Naive thymus-derived CD4-positive, alpha-beta T cell (primary cell): ENCODE measurements at regions not wholly inside any gene's neighbourhood (a gene's known extent, or its start where the extent isn't known, plus 50 kb on each side); places are given as distances from the start of the nearest gene placed in this dataset.

Experiments used
- ATAC-seq: fragments of 150-1000 bp; cut with Tn5 transposase; 2 replicates; pipeline ENCODE4 v1.10.0; 2021; ENCODE audit warnings: mild to moderate bottlenecking, moderate library complexity
- CTCF ChIA-PET: fragments of 350-600 bp; sonication (Branson Sonifier 250); formaldehyde crosslinking; loops from one replicate; lab custom pipeline; 2021; ENCODE audit warnings: antibody characterized with exemption; lab: Charles Lee
- POLR2A ChIA-PET: fragments of 350-600 bp; sonication (Branson Sonifier 250); formaldehyde crosslinking; loops from one replicate; lab custom pipeline; 2021; ENCODE audit warnings: antibody characterized with exemption, inconsistent platforms; lab: Charles Lee
- DNase-seq, 9 donors: peaks; one replicate each; pipeline versions ENCODE4 v3.0.0 to v3.0.0-alpha.2; 2020 to 2022; ENCODE audit warnings: mixed read lengths in 1 of 9
- H3K27ac ChIP-seq: one replicate; pipeline ENCODE4 v1.7.0; 2013; ENCODE audit warnings: mild to moderate bottlenecking, low read depth, low read length, moderate library complexity
- H3K27me3 ChIP-seq, 2 donors: one replicate each; pipeline ENCODE4 v1.7.0; 2013; ENCODE audit warnings: low read length in 2 of 2, mild to moderate bottlenecking in 2 of 2, moderate library complexity in 2 of 2; ENCODE audit not compliant: control insufficient read depth in 2 of 2, insufficient read depth in 2 of 2
- H3K36me3 ChIP-seq, 3 experiments: 1 replicate in 2 of 3; 2 replicates in 1 of 3; pipeline ENCODE4 v1.7.0; 2013; ENCODE audit warnings: low read length in 3 of 3, mild to moderate bottlenecking in 3 of 3, moderate library complexity in 1 of 3; ENCODE audit not compliant: insufficient read depth in 3 of 3, control insufficient read depth in 2 of 3
- H3K4me1 ChIP-seq, 2 donors: one replicate each; pipeline ENCODE4 v1.7.0; 2013; ENCODE audit warnings: low read length in 2 of 2, mild to moderate bottlenecking in 2 of 2, moderate library complexity in 1 of 2; ENCODE audit not compliant: control insufficient read depth in 2 of 2, insufficient read depth in 2 of 2
- H3K4me3 ChIP-seq: 2 replicates; pipeline ENCODE4 v1.7.0; 2013; ENCODE audit warnings: mild to moderate bottlenecking, low read length
- H3K9me3 ChIP-seq, 3 experiments: 1 replicate in 2 of 3; 2 replicates in 1 of 3; pipeline ENCODE4 v1.7.0; 2013; ENCODE audit warnings: low read length in 3 of 3; ENCODE audit not compliant: control insufficient read depth in 2 of 3
- H3K27ac Mint-ChIP-seq, 9 donors: one replicate each; pipeline ENCODE4 v1.8.0; 2020 to 2022; ENCODE audit warnings: mixed read lengths in 9 of 9, mild to moderate bottlenecking in 8 of 9, moderate library complexity in 5 of 9, inconsistent platforms in 2 of 9
- H3K27me3 Mint-ChIP-seq, 5 donors: one replicate each; pipeline ENCODE4 v1.8.0; 2021 to 2022; ENCODE audit warnings: mixed read lengths in 5 of 5, mild to moderate bottlenecking in 1 of 5
- H3K36me3 Mint-ChIP-seq, 5 donors: one replicate each; pipeline ENCODE4 v1.8.0; 2020 to 2022; ENCODE audit warnings: mixed read lengths in 5 of 5, mild to moderate bottlenecking in 3 of 5, inconsistent platforms in 1 of 5
- H3K4me1 Mint-ChIP-seq, 7 donors: one replicate each; pipeline ENCODE4 v1.8.0; 2020 to 2022; ENCODE audit warnings: mixed read lengths in 7 of 7, mild to moderate bottlenecking in 3 of 7, inconsistent platforms in 1 of 7
- H3K4me3 Mint-ChIP-seq, 10 donors: one replicate each; pipeline ENCODE4 v1.8.0; 2020 to 2022; ENCODE audit warnings: mild to moderate bottlenecking in 10 of 10, mixed read lengths in 10 of 10, moderate library complexity in 6 of 10, inconsistent platforms in 2 of 10
- H3K9me3 Mint-ChIP-seq, 11 donors: one replicate each; pipeline ENCODE4 v1.8.0; 2020 to 2022; ENCODE audit warnings: mixed read lengths in 11 of 11, mild to moderate bottlenecking in 4 of 11, inconsistent platforms in 1 of 11, moderate library complexity in 1 of 11
- intact Hi-C, 2 donors: fragments of 100-400 bp; cut with micrococcal nuclease; formaldehyde crosslinking; loops; one replicate each; pipeline ENCODE4 v1.15.1; 2023

DNA sequence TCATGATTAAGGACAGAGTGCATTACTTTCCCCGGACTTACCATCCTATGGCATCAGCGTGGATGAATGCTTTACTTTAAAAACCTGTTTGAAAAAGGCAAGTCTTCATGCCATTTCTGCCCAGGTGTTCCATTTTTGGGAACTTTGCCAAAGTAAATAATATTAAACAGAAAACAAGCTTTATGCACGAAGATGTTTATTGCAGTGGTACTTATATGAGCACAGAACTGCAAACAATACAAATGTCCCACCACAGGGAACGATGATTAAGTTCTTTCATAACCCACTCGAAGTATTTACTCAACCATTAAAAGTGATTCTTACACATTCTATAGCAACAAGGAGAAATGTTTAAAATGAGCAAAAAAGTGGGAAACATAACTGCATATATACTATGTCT lies 109.7 kb upstream of the GDF10 start:
- ChIA-PET POLR2A (no interaction called here), CTCF (no interaction called here)
- ATAC-seq (no peak), DNase-seq (no peak)
- H3K27ac ChIP-seq = no peak overlapping the region
- H3K36me3 Mint-ChIP-seq = peaks cover 0 to 3% (median 0%) of the 10 kb centered on the region in 5 donors
- H3K9me3 ChIP-seq = no peaks in the 10 kb centered on the region
- no peaks in the 10 kb centered on the region for H3K27me3 ChIP-seq
- intact Hi-C loops = no loop called here
- no peaks in the 10 kb centered on the region for H3K36me3 ChIP-seq
- H3K27ac Mint-ChIP-seq = no peak overlapping the region
- H3K9me3 Mint-ChIP-seq = peaks cover 0 to 3% (median 0%) of the 10 kb centered on the region in 11 donors
- no peak overlapping the region for H3K4me3 ChIP-seq
- H3K27me3 Mint-ChIP-seq = no peaks in the 10 kb centered on the region
- peaks cover 0 to 23% (median 9%) of the 10 kb centered on the region in 7 donors for H3K4me1 Mint-ChIP-seq
- no peak overlapping the region for H3K4me3 Mint-ChIP-seq
- H3K4me1 ChIP-seq = no peaks in the 10 kb centered on the region

DNA sequence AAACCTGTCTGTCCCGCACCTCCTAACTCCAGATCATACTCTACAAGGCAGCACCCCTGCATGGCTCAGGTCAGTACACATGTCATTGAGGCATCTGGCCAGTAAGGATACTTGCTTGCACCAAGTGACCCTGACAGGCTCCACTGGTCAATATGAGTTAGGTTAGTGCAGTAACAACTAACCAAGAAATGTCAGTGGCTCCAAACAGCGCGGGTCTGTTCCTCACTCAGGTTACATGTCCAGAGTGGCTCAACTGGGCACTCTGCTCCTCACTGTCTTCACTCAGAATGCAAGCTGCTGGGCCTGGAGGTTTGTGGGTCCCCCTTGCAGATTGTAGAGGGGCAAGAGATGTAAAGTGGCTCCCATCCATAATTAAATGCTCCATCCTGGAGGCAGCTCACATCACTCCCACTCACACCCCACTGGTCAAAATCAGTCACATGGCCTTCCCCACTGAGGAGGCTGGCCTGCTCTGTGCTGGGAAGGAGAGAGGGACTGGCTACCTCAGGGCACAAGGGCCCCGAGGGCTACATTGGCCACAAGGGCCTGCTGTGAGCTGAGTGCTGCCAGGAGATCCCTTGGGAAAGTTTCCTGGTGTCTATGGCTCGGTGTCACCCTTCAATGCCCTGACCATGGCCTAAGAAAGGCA lies 109.1 kb upstream of the GDF10 start:
- Histone ChIP-seq H3K9me3 (no peaks in the 10 kb centered on the region), H3K4me1 (no peaks in the 10 kb centered on the region), H3K27ac (no peak overlapping the region), H3K27me3 (no peaks in the 10 kb centered on the region), H3K36me3 (no peaks in the 10 kb centered on the region), H3K4me3 (no peak overlapping the region)
- intact Hi-C loops = no loop called here
- ChIA-PET POLR2A (no interaction called here), CTCF (interaction anchor here (2.2 kb wide), 1 partner anchor 143 kb away, joined by 7 read pairs; no protein-coding TSS in a partner anchor)
- peaks cover 0 to 22% (median 12%) of the 10 kb centered on the region in 7 donors for H3K4me1 Mint-ChIP-seq
- peaks cover 0 to 3% (median 0%) of the 10 kb centered on the region in 5 donors for H3K36me3 Mint-ChIP-seq
- H3K27me3 Mint-ChIP-seq = no peaks in the 10 kb centered on the region
- peaks cover 0 to 3% (median 0%) of the 10 kb centered on the region in 11 donors for H3K9me3 Mint-ChIP-seq
- H3K4me3 Mint-ChIP-seq = no peak overlapping the region
- no peak overlapping the region for H3K27ac Mint-ChIP-seq
- ATAC-seq = no peak
- DNase-seq = no peak

GRCh38 chr10:47192273-47192672 lies 107.7 kb upstream of the GDF10 start:
- Histone ChIP-seq H3K27me3 (no peaks in the 10 kb centered on the region), H3K4me3 (no peak overlapping the region), H3K27ac (no peak overlapping the region), H3K4me1 (no peaks in the 10 kb centered on the region), H3K36me3 (no peaks in the 10 kb centered on the region), H3K9me3 (no peaks in the 10 kb centered on the region)
- CTCF ChIA-PET = interaction anchor here (2.2 kb wide), 1 partner anchor 145 kb away, joined by 7 read pairs; no protein-coding TSS in a partner anchor
- POLR2A ChIA-PET = no interaction called here
- DNase-seq (no peak), ATAC-seq (no peak)
- peaks cover 0 to 3% (median 0%) of the 10 kb centered on the region in 11 donors for H3K9me3 Mint-ChIP-seq
- H3K27ac Mint-ChIP-seq = no peak overlapping the region
- H3K36me3 Mint-ChIP-seq = peaks cover 0 to 3% (median 0%) of the 10 kb centered on the region in 5 donors
- H3K4me1 Mint-ChIP-seq = peaks cover 0 to 27% (median 13%) of the 10 kb centered on the region in 7 donors
- intact Hi-C loops = no loop called here
- no peaks in the 10 kb centered on the region for H3K27me3 Mint-ChIP-seq
- H3K4me3 Mint-ChIP-seq = no peak overlapping the region

DNA sequence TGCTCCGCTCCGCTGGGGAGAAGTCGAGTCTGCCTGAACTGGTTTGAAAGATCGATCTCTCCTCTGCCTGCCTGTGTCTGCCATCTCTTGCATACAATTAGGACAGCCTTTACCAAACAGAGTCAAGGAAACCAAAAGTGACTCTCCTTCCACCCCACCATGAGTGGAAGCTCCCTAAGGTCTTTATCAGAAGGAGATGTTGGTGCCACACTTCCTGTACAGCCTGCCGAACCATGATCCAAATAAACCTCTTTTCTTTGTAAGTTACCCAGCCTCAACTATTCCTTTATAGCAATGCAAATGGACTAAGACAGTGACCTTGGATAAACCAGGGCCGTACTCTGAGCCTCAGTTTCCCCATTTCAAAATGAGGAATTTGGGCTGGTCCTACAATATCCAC lies 106.3 kb upstream of the GDF10 start:
- Histone ChIP-seq H3K4me3 (no peak overlapping the region), H3K27ac (no peak overlapping the region), H3K9me3 (no peaks in the 10 kb centered on the region), H3K27me3 (no peaks in the 10 kb centered on the region), H3K36me3 (no peaks in the 10 kb centered on the region), H3K4me1 (no peaks in the 10 kb centered on the region)
- Mint-ChIP-seq H3K27ac (no peak overlapping the region), H3K9me3 (peaks cover 0 to 3% (median 0%) of the 10 kb centered on the region in 11 donors), H3K4me3 (no peak overlapping the region), H3K27me3 (no peaks in the 10 kb centered on the region), H3K36me3 (no peaks in the 10 kb centered on the region), H3K4me1 (peaks cover 0 to 18% (median 13%) of the 10 kb centered on the region in 7 donors)
- DNase-seq (no peak), ATAC-seq (no peak)
- ChIA-PET CTCF (no interaction called here), POLR2A (no interaction called here)
- intact Hi-C loops = no loop called here

DNA sequence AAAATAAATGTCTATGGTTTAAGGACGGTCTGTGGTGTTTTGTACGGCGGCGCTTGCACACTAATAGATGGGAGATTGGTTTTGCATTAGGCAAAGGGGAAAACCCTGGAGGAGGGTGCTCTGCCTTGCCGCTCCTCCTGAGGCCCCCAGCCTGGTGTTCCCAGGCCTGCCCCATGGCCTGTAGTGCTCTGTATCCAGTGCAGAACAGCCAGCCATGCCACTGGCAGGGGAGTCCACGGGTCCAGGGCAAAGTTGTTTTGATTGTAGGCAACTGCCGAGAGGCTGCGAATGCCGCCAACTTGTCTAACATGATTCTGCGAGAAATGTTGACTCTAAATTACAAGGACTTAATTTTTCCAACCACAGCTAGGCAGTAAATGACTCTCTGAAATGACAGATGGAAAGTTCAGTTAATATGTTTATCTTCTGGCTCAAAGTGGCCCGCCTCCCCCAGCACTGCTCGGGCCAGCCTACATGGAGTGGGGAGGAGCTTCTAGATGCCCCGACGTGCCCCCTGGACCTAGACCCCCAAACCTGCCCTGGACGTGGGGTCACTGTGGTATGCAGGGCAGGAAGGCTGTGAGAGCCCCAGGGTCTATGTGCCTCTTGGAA lies 104.6 kb upstream of the GDF10 start:
- Histone ChIP-seq H3K27me3 (no peaks in the 10 kb centered on the region), H3K4me1 (no peaks in the 10 kb centered on the region), H3K27ac (no peak overlapping the region), H3K9me3 (no peaks in the 10 kb centered on the region), H3K36me3 (no peaks in the 10 kb centered on the region), H3K4me3 (no peak overlapping the region)
- H3K27ac Mint-ChIP-seq = peak overlapping the region in 5 of 9 donors; percentile 2 to 58 (median 25)
- H3K27me3 Mint-ChIP-seq = no peaks in the 10 kb centered on the region
- H3K4me3 Mint-ChIP-seq = no peak overlapping the region
- intact Hi-C loops = no loop called here
- peaks cover 0 to 18% (median 13%) of the 10 kb centered on the region in 7 donors for H3K4me1 Mint-ChIP-seq
- POLR2A ChIA-PET = interaction anchor here (0.7 kb wide), 1 partner anchor 23 kb away, joined by 3 read pairs; no protein-coding TSS in a partner anchor
- peaks cover 0 to 3% (median 0%) of the 10 kb centered on the region in 11 donors for H3K9me3 Mint-ChIP-seq
- DNase-seq = no peak
- CTCF ChIA-PET = no interaction called here
- H3K36me3 Mint-ChIP-seq = peaks cover 0 to 3% (median 0%) of the 10 kb centered on the region in 5 donors
- ATAC-seq = no peak

- peaks cover 0 to 5% (median 2%) of the 10 kb centered on the region in 11 donors for H3K9me3 Mint-ChIP-seq
- intact Hi-C loops = no loop called here
- H3K27me3 Mint-ChIP-seq = no peaks in the 10 kb centered on the region
- POLR2A ChIA-PET = no interaction called here
- H3K27ac Mint-ChIP-seq = no peak overlapping the region
- Histone ChIP-seq H3K36me3 (no peaks in the 10 kb centered on the region), H3K4me1 (no peaks in the 10 kb centered on the region), H3K27me3 (no peaks in the 10 kb centered on the region), H3K4me3 (no peak overlapping the region), H3K9me3 (no peaks in the 10 kb centered on the region), H3K27ac (no peak overlapping the region)
- DNase-seq (no peak), ATAC-seq (peak; percentile 6)
- no peak overlapping the region for H3K4me3 Mint-ChIP-seq
- H3K4me1 Mint-ChIP-seq = peaks cover 0 to 21% (median 13%) of the 10 kb centered on the region in 7 donors
- peaks cover 0 to 3% (median 0%) of the 10 kb centered on the region in 5 donors for H3K36me3 Mint-ChIP-seq
- CTCF ChIA-PET = no interaction called here
These were observed 103.3 kb upstream of the GDF10 start for GRCh38 chr10:47196691-47197090.
